HG02623 (cell line): ENCODE measurements at regions not wholly inside any gene's neighbourhood (a gene's known extent, or its start where the extent isn't known, plus 50 kb on each side); places are given as distances from the start of the nearest gene placed in this dataset.

Experiments
- ATAC-seq: cut with Tn5 transposase; IDR thresholded peaks from one replicate; pipeline ENCODE4 v1.9.1; 2021; ENCODE audit warnings: moderate library complexity; ENCODE audit not compliant: unreplicated experiment

- ATAC-seq: no peak
These were observed 52.5 kb upstream of the NEDD4L start for GRCh38 chr18:57991552-57991951.

- ATAC-seq: no peak
These were observed 54.5 kb upstream of the NEDD4L start for GRCh38 chr18:57989536-57989935.

- ATAC-seq: no peak
These were observed 59.4 kb upstream of the NEDD4L start for GRCh38 chr18:57984490-57985115.

- no peak for ATAC-seq
These were observed 60.1 kb upstream of the NEDD4L start for GRCh38 chr18:57983965-57984364.

- ATAC-seq: no peak
These were observed 60.6 kb upstream of the NEDD4L start for GRCh38 chr18:57983472-57983871.

GRCh38 chr18:57982372-57983021 lies 61.5 kb upstream of the NEDD4L start:
- ATAC-seq: no peak

- ATAC-seq: no peak
These were observed 62.6 kb upstream of the NEDD4L start for GRCh38 chr18:57981308-57982028.

GRCh38 chr18:57980573-57981307 lies 63.3 kb upstream of the NEDD4L start:
- ATAC-seq: no peak

- ATAC-seq: no peak
These were observed 67.7 kb upstream of the NEDD4L start for GRCh38 chr18:57976230-57976773.

- ATAC-seq: no peak
These were observed 68.2 kb upstream of the NEDD4L start for GRCh38 chr18:57975805-57976204.

GRCh38 chr18:57974585-57975265 lies 69.3 kb upstream of the NEDD4L start:
- ATAC-seq: no peak

GRCh38 chr18:57973889-57974288 lies 70.1 kb upstream of the NEDD4L start:
- ATAC-seq: no peak

- no peak for ATAC-seq
These were observed 73.5 kb upstream of the NEDD4L start for GRCh38 chr18:57970356-57971095.

GRCh38 chr18:57969824-57970223 lies 74.2 kb upstream of the NEDD4L start:
- no peak for ATAC-seq

GRCh38 chr18:57965246-57965645 lies 78.8 kb upstream of the NEDD4L start:
- ATAC-seq: no peak

- no peak for ATAC-seq
These were observed 82.0 kb upstream of the NEDD4L start for GRCh38 chr18:57961876-57962505.

- no peak for ATAC-seq
These were observed 82.6 kb upstream of the NEDD4L start for GRCh38 chr18:57961411-57961810.

GRCh38 chr18:57959278-57959677 lies 84.7 kb upstream of the NEDD4L start:
- peak; percentile 61 for ATAC-seq

GRCh38 chr18:57957210-57957609 lies 86.8 kb upstream of the NEDD4L start:
- no peak for ATAC-seq

- no peak for ATAC-seq
These were observed 87.5 kb upstream of the NEDD4L start for GRCh38 chr18:57956491-57956890.
